ENCODE measurements at regions not wholly inside any gene's neighbourhood (a gene's known extent, or its start where the extent isn't known, plus 50 kb on each side); places are given as distances from the start of the nearest gene placed in this dataset.

DNA sequence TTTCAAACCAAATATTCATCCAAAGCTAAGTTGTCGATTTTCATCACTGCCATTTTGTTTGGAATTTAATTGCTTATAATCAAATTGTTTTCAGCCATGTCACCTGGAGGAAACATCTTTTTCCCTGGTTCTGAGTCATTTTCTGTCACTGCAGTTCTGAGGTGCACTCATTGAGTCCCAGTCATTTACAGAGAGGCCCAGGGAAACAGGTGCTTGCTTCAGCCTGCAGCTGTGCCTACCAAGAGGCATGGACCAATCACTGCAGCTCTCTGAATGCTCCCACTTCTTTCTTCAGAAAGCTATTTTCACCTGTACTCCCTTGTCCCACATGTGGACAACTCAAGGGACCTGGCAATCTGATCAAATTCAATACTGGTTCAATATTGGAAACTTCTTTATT, 308.1 kb downstream of the COG6 start:
- no peak overlapping the region for H3K4me3 Mint-ChIP-seq

More for the DNA sequence above, 308.1 kb downstream of the COG6 start:
- no peaks in the 10 kb centered on the region for H3K79me2 ChIP-seq (replicated peaks; ENCODE audit: insufficient read depth)
- no peaks in the 10 kb centered on the region for H3K9me2 ChIP-seq (ENCODE audit: insufficient read depth)
- ATAC-seq: no peak
- no peaks in the 10 kb centered on the region for H4K20me1 ChIP-seq (replicated peaks; ENCODE audit: insufficient read depth)
- Mint-ChIP-seq H3K9me3 (no peaks in the 10 kb centered on the region), H3K27ac (no peak overlapping the region), H3K4me1 (peaks cover 14% of the 10 kb centered on the region; the same call in 2 of the 3 replicates), H3K27me3 (ENCODE audit: insufficient read depth, low read depth, poor library complexity) (peaks cover 3% of the 10 kb centered on the region), H3K36me3 (ENCODE audit: low read depth) (no peaks in the 10 kb centered on the region)
- H3K4me3 ChIP-seq: no peak overlapping the region
- no peak for DNase-seq (ENCODE audit: low spot score)
- H3K27me3 ChIP-seq (ENCODE audit: insufficient read depth): no peaks in the 10 kb centered on the region
- TF ChIP-seq NANOG (IDR thresholded peaks at IDR 0.05; ENCODE audit: borderline replicate concordance) (no peak), ZNF331 (CRISPR knock-in tag; IDR thresholded peaks at IDR 0.05; ENCODE audit: low read depth) (no peak), EZH2phosphoT487 (IDR thresholded peaks at IDR 0.05; ENCODE audit: unreplicated experiment) (no peak), EZH2 (IDR thresholded peaks at IDR 0.05; ENCODE audit: low read depth, unreplicated experiment) (no peak), CREB1 (CRISPR knock-in tag; IDR thresholded peaks at IDR 0.05; ENCODE audit: low read depth) (no peak), POLR2AphosphoS5 (IDR thresholded peaks at IDR 0.05; ENCODE audit: low read depth) (no peak), JUNB (IDR thresholded peaks at IDR 0.05; ENCODE audit: unreplicated experiment) (no peak), ZNF114 (CRISPR knock-in tag; IDR thresholded peaks at IDR 0.05) (no peak), STAT1 (IDR thresholded peaks at IDR 0.05; ENCODE audit: unreplicated experiment) (no peak)
- TF ChIP-seq, protein P1, sequence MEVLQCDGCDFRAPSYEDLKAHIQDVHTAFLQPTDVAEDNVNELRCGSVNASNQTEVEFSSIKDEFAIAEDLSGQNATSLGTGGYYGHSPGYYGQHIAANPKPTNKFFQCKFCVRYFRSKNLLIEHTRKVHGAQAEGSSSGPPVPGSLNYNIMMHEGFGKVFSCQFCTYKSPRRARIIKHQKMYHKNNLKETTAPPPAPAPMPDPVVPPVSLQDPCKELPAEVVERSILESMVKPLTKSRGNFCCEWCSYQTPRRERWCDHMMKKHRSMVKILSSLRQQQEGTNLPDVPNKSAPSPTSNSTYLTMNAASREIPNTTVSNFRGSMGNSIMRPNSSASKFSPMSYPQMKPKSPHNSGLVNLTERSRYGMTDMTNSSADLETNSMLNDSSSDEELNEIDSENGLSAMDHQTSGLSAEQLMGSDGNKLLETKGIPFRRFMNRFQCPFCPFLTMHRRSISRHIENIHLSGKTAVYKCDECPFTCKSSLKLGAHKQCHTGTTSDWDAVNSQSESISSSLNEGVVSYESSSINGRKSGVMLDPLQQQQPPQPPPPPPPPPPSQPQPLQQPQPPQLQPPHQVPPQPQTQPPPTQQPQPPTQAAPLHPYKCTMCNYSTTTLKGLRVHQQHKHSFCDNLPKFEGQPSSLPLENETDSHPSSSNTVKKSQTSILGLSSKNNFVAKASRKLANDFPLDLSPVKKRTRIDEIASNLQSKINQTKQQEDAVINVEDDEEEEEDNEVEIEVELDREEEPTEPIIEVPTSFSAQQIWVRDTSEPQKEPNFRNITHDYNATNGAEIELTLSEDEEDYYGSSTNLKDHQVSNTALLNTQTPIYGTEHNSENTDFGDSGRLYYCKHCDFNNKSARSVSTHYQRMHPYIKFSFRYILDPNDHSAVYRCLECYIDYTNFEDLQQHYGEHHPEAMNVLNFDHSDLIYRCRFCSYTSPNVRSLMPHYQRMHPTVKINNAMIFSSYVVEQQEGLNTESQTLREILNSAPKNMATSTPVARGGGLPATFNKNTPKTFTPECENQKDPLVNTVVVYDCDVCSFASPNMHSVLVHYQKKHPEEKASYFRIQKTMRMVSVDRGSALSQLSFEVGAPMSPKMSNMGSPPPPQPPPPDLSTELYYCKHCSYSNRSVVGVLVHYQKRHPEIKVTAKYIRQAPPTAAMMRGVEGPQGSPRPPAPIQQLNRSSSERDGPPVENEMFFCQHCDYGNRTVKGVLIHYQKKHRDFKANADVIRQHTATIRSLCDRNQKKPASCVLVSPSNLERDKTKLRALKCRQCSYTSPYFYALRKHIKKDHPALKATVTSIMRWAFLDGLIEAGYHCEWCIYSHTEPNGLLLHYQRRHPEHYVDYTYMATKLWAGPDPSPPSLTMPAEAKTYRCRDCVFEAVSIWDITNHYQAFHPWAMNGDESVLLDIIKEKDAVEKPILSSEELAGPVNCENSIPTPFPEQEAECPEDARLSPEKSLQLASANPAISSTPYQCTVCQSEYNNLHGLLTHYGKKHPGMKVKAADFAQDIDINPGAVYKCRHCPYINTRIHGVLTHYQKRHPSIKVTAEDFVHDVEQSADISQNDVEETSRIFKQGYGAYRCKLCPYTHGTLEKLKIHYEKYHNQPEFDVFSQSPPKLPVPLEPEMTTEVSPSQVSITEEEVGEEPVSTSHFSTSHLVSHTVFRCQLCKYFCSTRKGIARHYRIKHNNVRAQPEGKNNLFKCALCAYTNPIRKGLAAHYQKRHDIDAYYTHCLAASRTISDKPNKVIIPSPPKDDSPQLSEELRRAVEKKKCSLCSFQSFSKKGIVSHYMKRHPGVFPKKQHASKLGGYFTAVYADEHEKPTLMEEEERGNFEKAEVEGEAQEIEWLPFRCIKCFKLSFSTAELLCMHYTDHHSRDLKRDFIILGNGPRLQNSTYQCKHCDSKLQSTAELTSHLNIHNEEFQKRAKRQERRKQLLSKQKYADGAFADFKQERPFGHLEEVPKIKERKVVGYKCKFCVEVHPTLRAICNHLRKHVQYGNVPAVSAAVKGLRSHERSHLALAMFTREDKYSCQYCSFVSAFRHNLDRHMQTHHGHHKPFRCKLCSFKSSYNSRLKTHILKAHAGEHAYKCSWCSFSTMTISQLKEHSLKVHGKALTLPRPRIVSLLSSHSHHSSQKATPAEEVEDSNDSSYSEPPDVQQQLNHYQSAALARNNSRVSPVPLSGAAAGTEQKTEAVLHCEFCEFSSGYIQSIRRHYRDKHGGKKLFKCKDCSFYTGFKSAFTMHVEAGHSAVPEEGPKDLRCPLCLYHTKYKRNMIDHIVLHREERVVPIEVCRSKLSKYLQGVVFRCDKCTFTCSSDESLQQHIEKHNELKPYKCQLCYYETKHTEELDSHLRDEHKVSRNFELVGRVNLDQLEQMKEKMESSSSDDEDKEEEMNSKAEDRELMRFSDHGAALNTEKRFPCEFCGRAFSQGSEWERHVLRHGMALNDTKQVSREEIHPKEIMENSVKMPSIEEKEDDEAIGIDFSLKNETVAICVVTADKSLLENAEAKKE (CRISPR knock-in tag; IDR thresholded peaks at IDR 0.05): no peak
- TF ChIP-seq, protein P2, sequence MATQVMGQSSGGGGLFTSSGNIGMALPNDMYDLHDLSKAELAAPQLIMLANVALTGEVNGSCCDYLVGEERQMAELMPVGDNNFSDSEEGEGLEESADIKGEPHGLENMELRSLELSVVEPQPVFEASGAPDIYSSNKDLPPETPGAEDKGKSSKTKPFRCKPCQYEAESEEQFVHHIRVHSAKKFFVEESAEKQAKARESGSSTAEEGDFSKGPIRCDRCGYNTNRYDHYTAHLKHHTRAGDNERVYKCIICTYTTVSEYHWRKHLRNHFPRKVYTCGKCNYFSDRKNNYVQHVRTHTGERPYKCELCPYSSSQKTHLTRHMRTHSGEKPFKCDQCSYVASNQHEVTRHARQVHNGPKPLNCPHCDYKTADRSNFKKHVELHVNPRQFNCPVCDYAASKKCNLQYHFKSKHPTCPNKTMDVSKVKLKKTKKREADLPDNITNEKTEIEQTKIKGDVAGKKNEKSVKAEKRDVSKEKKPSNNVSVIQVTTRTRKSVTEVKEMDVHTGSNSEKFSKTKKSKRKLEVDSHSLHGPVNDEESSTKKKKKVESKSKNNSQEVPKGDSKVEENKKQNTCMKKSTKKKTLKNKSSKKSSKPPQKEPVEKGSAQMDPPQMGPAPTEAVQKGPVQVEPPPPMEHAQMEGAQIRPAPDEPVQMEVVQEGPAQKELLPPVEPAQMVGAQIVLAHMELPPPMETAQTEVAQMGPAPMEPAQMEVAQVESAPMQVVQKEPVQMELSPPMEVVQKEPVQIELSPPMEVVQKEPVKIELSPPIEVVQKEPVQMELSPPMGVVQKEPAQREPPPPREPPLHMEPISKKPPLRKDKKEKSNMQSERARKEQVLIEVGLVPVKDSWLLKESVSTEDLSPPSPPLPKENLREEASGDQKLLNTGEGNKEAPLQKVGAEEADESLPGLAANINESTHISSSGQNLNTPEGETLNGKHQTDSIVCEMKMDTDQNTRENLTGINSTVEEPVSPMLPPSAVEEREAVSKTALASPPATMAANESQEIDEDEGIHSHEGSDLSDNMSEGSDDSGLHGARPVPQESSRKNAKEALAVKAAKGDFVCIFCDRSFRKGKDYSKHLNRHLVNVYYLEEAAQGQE (IDR thresholded peaks at IDR 0.05; ENCODE audit: unreplicated experiment): no peak
- TF ChIP-seq, protein P3, sequence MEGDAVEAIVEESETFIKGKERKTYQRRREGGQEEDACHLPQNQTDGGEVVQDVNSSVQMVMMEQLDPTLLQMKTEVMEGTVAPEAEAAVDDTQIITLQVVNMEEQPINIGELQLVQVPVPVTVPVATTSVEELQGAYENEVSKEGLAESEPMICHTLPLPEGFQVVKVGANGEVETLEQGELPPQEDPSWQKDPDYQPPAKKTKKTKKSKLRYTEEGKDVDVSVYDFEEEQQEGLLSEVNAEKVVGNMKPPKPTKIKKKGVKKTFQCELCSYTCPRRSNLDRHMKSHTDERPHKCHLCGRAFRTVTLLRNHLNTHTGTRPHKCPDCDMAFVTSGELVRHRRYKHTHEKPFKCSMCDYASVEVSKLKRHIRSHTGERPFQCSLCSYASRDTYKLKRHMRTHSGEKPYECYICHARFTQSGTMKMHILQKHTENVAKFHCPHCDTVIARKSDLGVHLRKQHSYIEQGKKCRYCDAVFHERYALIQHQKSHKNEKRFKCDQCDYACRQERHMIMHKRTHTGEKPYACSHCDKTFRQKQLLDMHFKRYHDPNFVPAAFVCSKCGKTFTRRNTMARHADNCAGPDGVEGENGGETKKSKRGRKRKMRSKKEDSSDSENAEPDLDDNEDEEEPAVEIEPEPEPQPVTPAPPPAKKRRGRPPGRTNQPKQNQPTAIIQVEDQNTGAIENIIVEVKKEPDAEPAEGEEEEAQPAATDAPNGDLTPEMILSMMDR (conservative IDR thresholded peaks at IDR 0.05; ENCODE audit: low read depth in 2 of 2): no peak
- TF ChIP-seq, protein P4, sequence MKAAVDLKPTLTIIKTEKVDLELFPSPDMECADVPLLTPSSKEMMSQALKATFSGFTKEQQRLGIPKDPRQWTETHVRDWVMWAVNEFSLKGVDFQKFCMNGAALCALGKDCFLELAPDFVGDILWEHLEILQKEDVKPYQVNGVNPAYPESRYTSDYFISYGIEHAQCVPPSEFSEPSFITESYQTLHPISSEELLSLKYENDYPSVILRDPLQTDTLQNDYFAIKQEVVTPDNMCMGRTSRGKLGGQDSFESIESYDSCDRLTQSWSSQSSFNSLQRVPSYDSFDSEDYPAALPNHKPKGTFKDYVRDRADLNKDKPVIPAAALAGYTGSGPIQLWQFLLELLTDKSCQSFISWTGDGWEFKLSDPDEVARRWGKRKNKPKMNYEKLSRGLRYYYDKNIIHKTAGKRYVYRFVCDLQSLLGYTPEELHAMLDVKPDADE (IDR thresholded peaks at IDR 0.05): no peak
- no peaks in the 10 kb centered on the region for H3K4me1 ChIP-seq (ENCODE audit: insufficient read depth)
- H3F3A ChIP-seq (replicated peaks; ENCODE audit: low read depth): no peaks in the 10 kb centered on the region
- no peak overlapping the region for H2AFZ ChIP-seq
- H3K27ac ChIP-seq (ENCODE audit: low read depth): no peak overlapping the region
- H3K36me3 ChIP-seq (ENCODE audit: insufficient read depth): no peaks in the 10 kb centered on the region
- no peak overlapping the region for H3K4me2 ChIP-seq

All from GM23338 (cell line).